Testis (tissue), 2 donors: ENCODE measurements at regions not wholly inside any gene's neighbourhood (a gene's known extent, or its start where the extent isn't known, plus 50 kb on each side); places are given as distances from the start of the nearest gene placed in this dataset.

Experiments used
- POLR2A ChIP-seq: fragments of 450-650 bp; IDR thresholded peaks from one replicate; pipeline ENCODE4 v1.6.1; 2017; ENCODE audit warnings: antibody characterized with exemption, mild to moderate bottlenecking, moderate library complexity
- TF ChIP-seq, protein P1 (sequence below), 3 experiments: fragments of 450-650 bp in 2 of 3; fragments of 200-600 bp in 1 of 3; sonication (generic) in 1 of 3; IDR thresholded peaks; one replicate each; pipeline ENCODE4 v1.5.1; 2016 to 2019; ENCODE audit warnings: antibody characterized with exemption in 3 of 3, mild to moderate bottlenecking in 2 of 3, moderate library complexity in 1 of 3

- TF ChIP-seq, protein P1, sequence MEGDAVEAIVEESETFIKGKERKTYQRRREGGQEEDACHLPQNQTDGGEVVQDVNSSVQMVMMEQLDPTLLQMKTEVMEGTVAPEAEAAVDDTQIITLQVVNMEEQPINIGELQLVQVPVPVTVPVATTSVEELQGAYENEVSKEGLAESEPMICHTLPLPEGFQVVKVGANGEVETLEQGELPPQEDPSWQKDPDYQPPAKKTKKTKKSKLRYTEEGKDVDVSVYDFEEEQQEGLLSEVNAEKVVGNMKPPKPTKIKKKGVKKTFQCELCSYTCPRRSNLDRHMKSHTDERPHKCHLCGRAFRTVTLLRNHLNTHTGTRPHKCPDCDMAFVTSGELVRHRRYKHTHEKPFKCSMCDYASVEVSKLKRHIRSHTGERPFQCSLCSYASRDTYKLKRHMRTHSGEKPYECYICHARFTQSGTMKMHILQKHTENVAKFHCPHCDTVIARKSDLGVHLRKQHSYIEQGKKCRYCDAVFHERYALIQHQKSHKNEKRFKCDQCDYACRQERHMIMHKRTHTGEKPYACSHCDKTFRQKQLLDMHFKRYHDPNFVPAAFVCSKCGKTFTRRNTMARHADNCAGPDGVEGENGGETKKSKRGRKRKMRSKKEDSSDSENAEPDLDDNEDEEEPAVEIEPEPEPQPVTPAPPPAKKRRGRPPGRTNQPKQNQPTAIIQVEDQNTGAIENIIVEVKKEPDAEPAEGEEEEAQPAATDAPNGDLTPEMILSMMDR (IDR thresholded peaks at IDR 0.05): no peak
- no peak for TF ChIP-seq POLR2A
These were observed 194.7 kb upstream of the MCHR2 start for GRCh38 chr6:100188754-100189153.
